GM19463 (cell line): ENCODE measurements at regions not wholly inside any gene's neighbourhood (a gene's known extent, or its start where the extent isn't known, plus 50 kb on each side); places are given as distances from the start of the nearest gene placed in this dataset.

ENCODE experiments used
- ATAC-seq: cut with Tn5 transposase; IDR thresholded peaks from one replicate; pipeline ENCODE4 v1.9.1; 2021; ENCODE audit warnings: mild to moderate bottlenecking, moderate library complexity; ENCODE audit not compliant: unreplicated experiment

DNA sequence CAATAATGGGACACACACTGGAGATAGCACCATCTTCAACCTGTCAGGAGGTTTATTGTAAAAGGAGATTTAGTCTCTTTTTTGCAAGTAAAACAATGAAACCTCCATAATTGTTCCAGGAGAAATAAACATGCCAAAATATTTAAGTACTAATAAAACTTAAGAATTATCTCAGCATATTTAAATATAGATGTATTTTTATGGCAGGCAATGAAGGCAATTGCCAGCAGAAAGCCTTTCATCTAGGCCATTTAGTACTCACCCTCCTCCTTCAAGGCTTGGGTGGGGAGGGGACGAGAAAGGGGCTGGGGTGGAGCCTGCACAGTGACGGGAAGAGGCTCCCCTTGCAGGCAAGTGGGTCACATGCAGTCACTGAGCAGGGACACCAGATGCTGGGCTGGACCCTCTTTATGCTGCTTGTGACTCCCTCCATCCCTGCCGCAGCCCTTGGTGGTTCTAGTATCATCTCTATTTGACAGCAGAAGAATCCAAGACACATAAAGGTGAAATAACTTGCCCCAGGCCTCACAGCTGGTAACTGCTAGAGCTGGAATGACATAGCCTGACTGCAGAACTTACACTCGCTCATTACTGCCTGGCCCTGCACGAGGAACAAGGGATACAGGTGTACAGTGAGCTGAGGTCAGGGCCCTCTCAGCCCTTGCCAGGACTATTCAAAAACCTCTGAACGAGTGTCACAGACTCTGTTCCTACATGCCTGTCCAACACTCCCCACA is 449.5 kb upstream of the ZMIZ1 start:
- ATAC-seq = no peak

DNA sequence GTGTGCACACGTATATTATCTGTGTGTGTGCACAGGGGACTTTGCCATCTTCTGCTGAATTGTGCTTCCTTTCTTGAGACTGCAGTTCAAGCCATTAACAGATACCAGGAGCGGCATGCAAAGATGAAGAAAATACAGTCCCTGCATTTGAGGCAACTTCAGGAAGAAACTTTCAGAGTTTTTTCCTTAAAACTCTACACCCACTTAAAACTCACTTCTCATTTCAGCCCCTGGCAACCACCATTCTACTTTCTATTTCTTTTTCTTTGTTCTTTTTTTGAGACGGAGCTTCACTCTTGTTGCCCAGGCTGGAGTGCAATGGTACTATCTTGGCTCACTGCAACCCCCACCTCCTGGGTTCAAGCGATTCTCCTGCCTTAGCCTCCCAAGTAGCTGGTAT is 448.9 kb upstream of the ZMIZ1 start:
- ATAC-seq = no peak

DNA sequence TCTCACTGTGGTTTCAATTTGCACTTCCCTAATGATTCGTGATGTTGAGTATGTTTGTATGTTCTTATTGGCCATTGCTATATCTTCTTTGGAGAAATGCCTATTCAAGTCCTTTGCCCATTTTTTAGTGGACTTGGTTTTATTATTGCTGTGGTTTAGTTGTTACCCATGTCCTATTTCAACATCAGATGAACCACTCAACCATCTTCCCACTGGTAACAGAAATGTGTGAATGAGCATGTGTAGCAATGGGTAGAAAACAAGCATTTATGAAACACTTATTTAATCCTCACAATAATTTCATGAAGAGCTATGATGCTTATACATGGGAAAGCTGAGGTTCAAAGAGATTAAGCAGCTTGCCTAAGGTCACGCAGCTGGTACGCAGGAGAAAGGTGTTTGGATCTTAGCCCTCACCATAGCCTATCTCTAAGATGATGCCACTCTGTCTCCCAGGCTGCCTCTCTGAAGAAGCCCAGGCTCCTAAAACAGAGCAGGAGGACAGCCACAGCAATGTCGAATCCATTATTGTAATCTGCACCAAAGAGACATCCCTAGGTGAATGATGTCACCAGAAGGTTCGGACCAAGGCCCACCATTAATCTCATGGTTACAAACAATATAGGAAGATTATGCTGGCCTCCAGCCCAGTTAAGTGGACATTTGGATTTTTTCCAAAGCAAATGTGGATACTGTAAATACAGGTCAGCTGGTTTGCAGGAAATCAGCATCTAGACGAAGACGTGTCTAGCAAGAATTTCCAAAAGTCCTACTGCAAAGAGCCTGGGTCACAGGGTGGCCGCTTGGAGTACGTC is 447.6 kb upstream of the ZMIZ1 start:
- ATAC-seq = no peak

DNA sequence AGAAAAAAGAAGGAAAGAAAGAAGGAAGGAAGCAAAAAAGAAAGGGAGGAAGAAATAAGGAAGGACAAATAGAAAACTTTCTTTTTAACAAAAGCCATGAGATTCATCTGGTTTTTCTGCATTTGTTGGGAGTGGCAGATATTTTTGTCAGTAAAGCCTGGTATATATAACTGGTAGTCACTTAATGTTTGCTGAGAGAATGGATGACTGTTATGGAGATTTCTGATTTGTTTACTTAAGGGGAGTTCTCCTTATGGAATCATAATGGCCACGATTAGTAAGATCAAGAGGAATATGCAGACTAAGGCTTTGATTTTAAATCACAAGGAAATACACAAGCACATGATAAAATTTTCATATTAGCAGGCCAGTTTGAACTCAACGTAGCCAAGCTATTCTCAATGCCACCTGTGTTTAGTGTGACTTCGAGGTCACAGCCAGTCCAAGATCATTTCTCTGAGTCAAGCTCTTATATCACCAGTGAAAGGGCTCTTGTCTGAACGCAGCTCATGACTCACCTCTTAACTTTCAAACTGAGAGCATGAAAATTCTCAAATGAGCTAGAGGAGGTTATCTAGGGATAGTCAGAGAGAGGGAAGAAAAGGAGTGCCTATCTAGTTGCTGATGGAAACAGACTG is 445.1 kb upstream of the ZMIZ1 start:
- ATAC-seq = peak; percentile 71

DNA sequence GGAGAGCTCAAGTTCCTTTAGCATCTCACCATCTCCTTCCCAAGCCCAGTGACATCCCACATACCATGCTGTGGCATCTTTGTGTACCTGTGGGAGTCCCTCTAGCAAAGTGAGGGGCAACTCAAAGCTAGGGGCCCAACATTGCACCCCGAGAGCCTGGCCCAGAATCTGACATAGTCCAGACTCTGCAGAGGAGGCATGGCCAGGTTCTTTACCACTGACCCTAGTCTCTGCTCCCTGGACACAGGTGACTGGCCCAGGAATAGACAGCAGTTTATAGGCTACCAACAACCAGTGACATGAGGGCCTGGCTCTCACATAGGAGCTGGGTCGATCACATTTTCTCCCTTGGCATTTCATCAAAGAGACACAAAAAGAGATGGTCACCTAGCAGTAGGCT is 444.0 kb upstream of the ZMIZ1 start:
- no peak for ATAC-seq

DNA sequence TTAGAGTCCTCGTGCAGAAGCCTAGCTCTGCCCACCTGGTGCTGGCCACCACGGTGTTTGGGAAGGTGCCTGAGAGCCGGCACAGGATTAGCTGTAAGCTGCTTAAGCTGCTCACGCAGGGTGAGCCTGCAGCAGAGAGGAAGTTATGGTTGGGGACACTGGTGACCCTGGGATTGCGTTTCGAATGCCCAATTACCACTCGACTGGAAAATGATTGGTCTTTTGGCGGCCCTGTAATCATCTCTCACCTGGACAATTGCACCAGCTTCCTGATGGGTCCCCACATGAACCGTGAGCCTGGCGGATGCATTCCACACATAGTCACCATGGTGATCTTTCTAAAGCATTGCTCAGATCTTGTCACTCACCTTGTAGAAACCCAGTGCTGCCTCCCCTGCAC is 442.3 kb upstream of the ZMIZ1 start:
- no peak for ATAC-seq

DNA sequence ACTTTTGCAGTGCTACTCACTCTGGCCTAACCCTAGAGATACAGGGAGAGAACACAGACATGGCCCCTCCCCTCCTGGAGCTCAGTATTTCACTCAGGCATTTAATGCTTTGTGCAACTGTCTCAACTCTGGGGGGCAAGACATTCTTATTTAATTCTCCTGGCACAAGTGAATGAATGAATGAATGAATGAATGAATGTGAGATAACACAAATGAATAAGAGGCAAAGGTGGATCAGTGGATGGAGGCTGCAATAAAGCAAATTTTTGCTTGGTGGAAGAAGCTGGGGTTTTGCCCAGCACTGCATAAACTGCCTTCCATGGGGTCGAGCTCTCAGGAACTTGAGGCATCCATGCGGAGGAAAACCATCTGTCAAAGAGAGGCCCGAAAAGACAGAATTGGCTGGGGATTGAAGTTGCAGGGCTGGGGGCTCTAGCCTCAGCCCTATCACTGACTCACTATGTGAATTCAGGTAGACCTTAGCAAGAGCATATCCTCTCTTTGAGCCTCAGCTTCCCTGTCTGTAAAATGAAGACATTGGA is 441.4 kb upstream of the ZMIZ1 start:
- no peak for ATAC-seq

DNA sequence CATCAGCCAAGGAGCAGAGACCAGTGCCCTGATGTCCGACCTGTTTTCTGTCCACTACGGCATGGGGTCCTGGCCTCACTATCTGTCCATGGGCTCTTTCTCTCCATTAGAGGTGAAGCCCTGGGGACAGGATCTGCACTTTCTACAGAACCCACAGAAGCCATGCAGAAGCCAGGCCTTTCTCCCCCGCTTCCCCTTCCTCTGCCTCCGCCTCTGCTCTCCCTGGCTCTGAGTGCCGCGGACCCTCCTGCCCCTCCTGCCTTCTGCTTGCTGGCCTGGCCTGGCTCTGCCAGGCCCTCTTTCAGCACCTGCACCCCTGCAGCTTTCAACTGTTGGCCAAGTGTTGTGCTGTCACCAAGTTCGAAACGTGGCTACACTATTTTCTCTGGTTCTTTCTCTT is 439.8 kb upstream of the ZMIZ1 start:
- ATAC-seq = no peak

DNA sequence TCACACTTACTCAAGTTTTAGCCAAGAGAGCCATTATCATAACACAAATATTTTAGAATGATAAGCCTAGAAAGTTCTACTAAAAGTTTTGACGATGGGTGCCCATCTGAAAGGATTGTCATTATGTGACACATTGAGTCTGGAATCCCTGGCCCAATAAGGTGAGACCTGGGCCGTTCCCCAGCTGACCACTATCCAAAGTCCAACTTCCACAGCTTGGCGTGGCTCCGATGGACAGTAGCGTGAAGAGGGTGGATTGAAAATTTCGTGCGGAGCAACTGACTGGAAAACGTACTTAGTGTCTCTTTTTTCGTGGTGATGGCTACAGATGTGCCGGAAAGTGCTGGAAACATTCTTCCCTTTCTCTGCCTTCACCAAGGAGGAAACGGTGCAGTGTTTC is 439.0 kb upstream of the ZMIZ1 start:
- ATAC-seq = no peak

DNA sequence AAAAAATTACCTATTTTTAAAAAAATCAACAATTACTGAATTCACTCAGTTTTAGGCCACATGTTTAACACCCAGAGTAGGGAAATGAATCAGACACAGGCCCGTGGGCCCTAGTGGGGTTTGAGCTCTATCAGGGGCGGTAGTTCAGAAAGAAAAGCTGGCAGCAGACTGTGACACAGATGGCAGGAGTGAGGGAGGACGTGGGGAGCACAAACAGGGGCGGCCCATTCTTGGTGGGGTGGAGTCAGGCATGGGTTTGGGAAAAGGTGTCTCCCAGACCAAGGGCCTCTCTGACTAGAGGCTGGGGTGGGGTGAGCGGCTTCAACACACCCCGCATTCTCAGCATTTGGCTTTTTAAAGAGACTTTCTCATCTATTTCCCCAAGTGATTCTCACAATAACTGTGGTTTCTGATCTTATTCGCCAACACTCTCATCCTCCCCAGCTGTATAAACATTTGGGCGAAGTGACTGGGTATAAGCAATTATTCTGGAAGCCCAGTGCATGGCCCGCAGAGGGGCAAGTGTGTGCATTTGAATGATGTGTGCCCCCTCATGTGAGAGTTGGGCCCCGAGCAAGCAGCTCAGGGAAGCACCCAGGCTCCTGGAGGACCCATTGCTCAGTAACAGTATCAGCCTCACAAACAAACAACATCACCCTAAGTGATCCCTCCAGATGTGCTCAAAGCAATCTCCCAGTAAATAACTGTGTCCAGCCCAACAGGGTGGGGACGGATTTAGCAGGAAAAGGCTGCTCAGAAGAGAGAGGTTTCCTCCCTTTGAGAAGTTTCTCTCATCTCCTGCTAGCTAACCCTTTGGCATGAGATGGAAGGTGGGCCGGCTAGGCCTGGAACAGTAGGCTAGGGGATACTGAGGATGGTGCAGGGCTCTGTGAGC is 437.6 kb upstream of the ZMIZ1 start:
- ATAC-seq = no peak

DNA sequence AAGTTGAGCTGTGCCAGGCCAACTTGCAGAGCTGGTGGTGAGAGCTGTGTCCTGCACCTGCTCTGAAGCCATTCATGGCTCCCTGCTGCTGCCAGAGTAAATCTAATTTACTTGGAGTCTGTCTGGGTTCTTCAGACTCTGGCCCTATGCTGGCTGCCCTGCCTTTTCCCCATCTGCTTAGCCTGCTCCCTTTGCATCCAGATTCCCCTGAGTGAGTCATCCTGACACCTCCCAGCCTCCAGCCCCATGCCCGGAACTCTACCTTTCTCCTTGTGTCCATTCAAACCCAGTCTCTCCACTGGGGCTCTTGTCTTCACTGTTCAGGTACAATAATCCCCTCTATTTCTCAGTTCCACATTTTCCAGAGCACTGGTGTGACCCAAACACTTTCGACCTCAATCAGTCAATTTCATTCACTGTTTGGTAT is 434.4 kb upstream of the ZMIZ1 start:
- peak; percentile 56 for ATAC-seq

DNA sequence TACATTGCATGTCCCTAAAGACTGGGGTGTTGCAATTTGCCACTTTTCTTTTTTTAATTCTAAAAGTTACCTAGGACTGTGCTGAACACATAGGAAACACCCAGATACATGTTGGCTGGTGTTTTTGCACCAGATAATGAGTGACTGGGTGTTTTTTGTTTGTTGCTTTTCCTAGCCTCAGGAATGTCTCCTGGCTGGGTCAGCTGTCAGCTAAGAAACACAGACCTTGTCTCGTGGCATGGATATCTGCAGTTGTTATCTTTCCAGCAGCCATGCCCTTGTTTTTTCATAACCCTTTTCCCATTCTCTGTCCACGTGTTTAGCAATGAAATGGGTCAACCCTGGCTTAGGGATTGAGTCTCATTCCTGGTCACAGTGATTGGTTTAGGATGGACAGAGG is 433.9 kb upstream of the ZMIZ1 start:
- no peak for ATAC-seq

DNA sequence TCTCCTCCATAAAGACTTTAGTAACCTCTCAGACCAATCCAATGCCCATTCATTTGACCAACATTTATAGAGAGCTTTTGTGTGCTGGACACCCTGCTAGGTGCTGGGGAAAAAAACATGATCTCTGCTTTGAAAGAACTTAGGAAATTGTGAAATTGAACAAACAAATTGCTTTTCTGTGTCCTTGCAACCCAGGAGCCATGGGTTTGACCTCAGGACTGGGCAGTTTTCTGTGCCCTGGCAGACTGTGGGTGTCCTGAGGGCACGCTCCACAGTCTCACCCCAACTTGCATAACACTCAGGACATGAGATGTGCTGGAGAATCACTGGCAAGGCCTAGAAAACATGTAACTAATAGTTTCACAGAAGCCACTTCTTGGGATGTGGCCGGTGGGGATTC is 429.1 kb upstream of the ZMIZ1 start:
- ATAC-seq = no peak

DNA sequence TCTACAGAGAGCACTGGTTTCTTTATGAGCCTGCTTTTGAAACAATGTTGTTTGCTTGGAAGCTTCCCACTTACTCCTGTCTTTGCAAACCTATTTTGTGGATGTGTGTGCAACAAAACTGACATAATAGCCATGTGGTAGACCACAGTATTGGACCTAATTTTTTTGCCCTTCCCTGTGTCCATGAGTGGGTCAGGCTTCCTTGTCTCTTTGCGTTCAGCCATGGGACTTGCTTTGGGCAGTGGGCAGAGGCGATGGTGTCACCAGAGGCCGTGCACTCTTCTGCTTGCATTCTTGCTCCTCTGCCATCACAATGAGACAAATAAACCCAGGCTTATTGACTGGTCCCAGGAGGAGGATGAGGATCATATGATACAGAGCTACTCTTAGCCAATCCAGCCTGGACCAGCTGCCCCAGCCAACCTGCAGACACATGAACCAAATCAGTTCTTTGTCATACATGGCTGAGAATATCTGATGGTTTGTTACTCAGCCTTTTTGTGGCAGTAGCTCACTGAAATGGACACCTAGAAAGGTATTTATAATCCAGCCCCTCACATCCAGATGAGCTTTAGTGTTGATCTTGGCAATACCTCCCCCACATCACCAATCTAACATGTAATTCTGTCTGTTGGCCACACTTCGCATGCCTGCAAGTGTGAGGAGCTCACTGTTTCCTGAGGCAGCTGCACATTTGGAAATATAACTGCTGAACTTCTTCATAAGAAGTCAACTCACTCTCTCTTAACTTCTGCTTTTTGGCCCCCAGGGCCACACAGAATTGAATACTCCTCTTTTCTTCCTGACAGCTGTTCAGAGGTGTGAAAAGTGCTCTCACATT is 427.8 kb upstream of the ZMIZ1 start:
- no peak for ATAC-seq

DNA sequence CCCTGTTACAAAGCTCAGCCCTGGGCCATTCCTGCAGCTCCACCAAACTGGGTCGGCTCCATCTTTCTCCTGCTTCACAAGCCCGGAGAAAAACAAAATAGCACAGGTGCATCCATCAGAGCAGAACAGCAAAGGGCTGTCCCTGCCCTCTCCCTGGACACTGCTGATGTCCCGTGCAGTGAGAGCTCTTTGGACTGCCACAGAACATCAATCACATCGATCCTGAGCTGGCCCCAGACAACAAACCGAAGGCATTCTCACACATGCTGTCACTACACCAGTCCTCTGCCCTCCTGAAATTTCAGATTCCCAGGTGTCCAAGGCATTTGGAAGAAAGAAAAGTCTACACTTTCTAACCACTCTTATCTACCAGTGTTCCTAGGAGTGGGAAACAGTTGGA is 427.1 kb upstream of the ZMIZ1 start:
- no peak for ATAC-seq

DNA sequence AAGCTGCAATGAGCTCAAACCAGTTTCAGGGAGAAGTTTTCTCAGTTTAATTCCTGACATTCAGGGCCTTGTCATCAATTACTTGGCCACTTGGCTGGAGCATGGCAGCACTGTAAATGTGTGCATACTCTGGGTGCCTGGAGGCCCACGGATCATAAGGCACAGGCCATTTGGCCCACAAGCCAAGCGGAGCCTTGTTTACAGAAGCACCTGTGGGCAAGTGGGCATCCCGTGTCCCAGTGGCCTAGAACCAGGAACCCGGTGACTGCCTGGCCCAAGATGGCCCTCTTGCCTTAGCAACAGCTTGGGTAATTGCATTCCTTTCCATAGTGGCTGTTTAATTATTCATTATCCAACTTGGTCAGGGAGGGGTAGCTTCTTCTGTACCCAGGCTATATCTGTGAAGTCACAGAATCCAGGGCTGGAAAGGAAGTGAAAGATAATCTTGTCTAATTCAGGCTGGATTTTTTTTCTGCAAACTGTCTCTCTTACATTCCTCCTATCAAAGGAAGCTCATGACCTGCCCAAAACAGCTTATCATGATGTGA is 426.4 kb upstream of the ZMIZ1 start:
- no peak for ATAC-seq

DNA sequence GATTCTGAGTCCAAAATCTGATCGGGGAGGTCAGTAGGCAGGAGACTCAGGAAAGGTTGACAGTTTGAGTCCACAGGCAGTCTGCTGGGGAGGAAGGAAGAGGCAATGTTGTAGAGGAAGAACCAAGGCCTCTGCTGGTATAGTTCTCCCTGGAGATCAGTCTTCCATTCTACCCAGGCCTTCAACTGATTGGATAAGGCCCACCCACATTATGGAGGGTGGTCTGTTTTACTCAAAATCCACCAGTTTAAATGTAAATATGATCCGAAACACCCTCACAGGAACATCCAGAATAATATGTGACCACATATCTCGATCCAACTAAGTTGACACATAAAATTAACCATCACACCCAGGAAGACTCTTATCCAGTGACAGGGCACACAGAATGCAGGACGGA is 425.3 kb upstream of the ZMIZ1 start:
- no peak for ATAC-seq

DNA sequence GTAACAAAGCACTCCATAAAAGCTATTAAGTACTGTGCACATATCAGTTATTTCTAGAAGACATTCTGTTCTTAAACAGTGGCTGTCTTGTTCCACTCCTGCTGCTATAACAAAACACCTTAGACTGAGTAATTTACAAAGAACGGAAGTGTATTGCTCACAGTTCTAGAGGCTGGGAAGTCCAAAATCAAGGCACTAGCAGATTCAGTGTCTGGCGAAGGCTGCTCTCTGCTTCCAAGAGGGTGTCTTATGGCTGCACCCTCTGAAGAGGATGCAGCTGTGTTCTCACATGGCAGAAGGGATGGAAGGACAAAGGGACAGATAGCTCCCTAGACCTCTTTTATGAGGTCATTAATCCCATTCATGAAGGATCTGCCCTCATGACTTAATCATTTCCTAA is 424.2 kb upstream of the ZMIZ1 start:
- ATAC-seq = no peak

DNA sequence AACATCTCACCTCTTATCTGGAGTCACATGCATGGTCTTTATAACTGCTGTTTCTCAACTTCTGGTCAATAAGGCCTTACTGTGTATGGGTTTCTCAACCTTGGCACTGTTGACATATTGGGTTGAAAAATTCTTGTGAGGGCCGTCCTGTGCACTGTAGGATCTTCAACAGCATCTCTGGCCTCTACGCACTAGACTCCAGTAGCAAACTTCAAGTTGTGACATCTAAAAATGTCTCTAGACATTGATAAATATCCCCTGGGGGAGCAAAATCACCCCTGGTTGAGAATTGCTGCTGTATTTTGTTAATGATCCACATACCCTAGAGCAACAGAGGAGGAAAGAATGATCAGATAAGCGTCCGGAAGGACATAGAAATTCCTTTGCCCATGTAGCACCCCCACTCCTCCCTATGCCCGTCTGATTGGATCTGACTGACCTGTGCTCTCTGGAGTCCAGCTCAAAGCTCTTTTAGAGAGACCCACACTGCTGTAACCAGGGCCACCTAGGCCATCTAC is 423.5 kb upstream of the ZMIZ1 start:
- no peak for ATAC-seq
